A549 (cell line): ENCODE measurements at regions not wholly inside any gene's neighbourhood (a gene's known extent, or its start where the extent isn't known, plus 50 kb on each side); places are given as distances from the start of the nearest gene placed in this dataset.

Source experiments
- ATAC-seq, 2 experiments: fragments of 200-7000 bp in 1 of 2; fragments of >200 bp in 1 of 2; cut with Nextera tagmentation in 1 of 2; cut with Tn5 transposase in 1 of 2; 3 replicates each; pipeline versions ENCODE4 v1.8.0 to v1.9.1; 2018 to 2020; ENCODE audit warnings: mild to moderate bottlenecking in 1 of 2, moderate library complexity in 1 of 2
- CTCF ChIA-PET: fragments of 300-600 bp; sonication (Branson Sonifier 250); formaldehyde crosslinking; extraction: SDS; loops from one replicate; lab custom pipeline; 2021; ENCODE audit warnings: antibody characterized with exemption, inconsistent platforms; lab: Yijun Ruan, JAX
- POLR2A ChIA-PET: fragments of 350-600 bp; formaldehyde crosslinking; extraction: SDS; loops from one replicate; lab custom pipeline; 2021; ENCODE audit warnings: antibody characterized with exemption, inconsistent platforms; lab: Yijun Ruan, JAX
- DNase-seq, 2 experiments: peaks; one replicate each; pipeline versions ENCODE4 v3.0.0 to v3.0.0-alpha.2; 2011 to 2016; ENCODE audit warnings: low read depth in 1 of 2, low spot score in 1 of 2
- FAIRE-seq: peaks from 2 replicates; lab custom pipeline; 2011; peaks lifted over from hg19 to GRCh38; lab: Jason Lieb, UNC
- H3K27ac ChIP-seq, 2 experiments: fragments of >200 bp; sonication (Bioruptor Twin); formaldehyde crosslinking; 3 replicates each; pipeline ENCODE4 v1.5.1; 2016 to 2017
- H3K4me1 ChIP-seq: fragments of >200 bp; sonication (Bioruptor Twin); formaldehyde crosslinking; 3 replicates; pipeline ENCODE4 v1.6.1; 2016
- H3K4me2 ChIP-seq: fragments of >200 bp; sonication (Bioruptor Twin); formaldehyde crosslinking; 3 replicates; pipeline ENCODE4 v1.6.1; 2016
- H3K4me3 ChIP-seq: fragments of >200 bp; sonication (Bioruptor Twin); formaldehyde crosslinking; 3 replicates; pipeline ENCODE4 v1.5.1; 2016
- H3K9me3 ChIP-seq: fragments of >200 bp; sonication (Bioruptor Twin); formaldehyde crosslinking; 3 replicates; pipeline ENCODE4 v1.6.1; 2016
- BHLHE40 ChIP-seq: IDR thresholded peaks from 2 replicates; pipeline ENCODE4 v1.6.1; 2012; ENCODE audit warnings: low read depth, low read length, inconsistent platforms
- CBX2 ChIP-seq: fragments of 200-600 bp; sonication (generic); IDR thresholded peaks from 2 replicates; pipeline ENCODE4 v1.6.1; 2016; ENCODE audit warnings: low read depth, mild to moderate bottlenecking, borderline replicate concordance
- CHD2 ChIP-seq: fragments of 150-350 bp; IDR thresholded peaks from 2 replicates; pipeline ENCODE4 v1.6.1; 2014; ENCODE audit warnings: low read length; ENCODE audit not compliant: partially characterized antibody
- EP300 ChIP-seq, 2 experiments: fragments of >200 bp; sonication (Bioruptor Twin); formaldehyde crosslinking; IDR thresholded peaks; 2 replicates in 1 of 2; 3 replicates in 1 of 2; pipeline ENCODE4 v1.6.1; 2016 to 2017
- ESRRA ChIP-seq: fragments of 150-350 bp; IDR thresholded peaks from 2 replicates; pipeline ENCODE4 v1.6.1; 2014; ENCODE audit warnings: mild to moderate bottlenecking, low read length, borderline replicate concordance
- FOSL2 ChIP-seq, 2 experiments: fragments of 450-650 bp in 1 of 2; fragments of >200 bp in 1 of 2; sonication (Bioruptor Twin) in 1 of 2; formaldehyde crosslinking; IDR thresholded peaks; 2 replicates each; pipeline versions ENCODE4 v1.5.0 to v1.6.1; 2016 to 2020; ENCODE audit warnings: mild to moderate bottlenecking in 1 of 2, moderate library complexity in 1 of 2
- HEYL ChIP-seq: fragments of 250-450 bp; sonication (Bioruptor Pico); IDR thresholded peaks from 2 replicates; pipeline ENCODE4 v1.8.0; 2021; ENCODE audit warnings: mild to moderate bottlenecking, moderate library complexity
- HOXA7 ChIP-seq: fragments of 250-450 bp; sonication (Bioruptor Pico); IDR thresholded peaks from 2 replicates; pipeline ENCODE4 v1.5.0; 2020; ENCODE audit warnings: mild to moderate bottlenecking, moderate library complexity
- JUNB ChIP-seq: fragments of >200 bp; sonication (Bioruptor Twin); formaldehyde crosslinking; IDR thresholded peaks from 2 replicates; pipeline ENCODE4 v1.6.1; 2016
- KDM5A ChIP-seq: fragments of 200-600 bp; sonication (generic); IDR thresholded peaks from 2 replicates; pipeline ENCODE4 v1.6.1; 2016; ENCODE audit warnings: antibody characterized with exemption, mild to moderate bottlenecking
- MAZ ChIP-seq: fragments of 150-350 bp; IDR thresholded peaks from 2 replicates; pipeline ENCODE4 v1.6.1; 2014; ENCODE audit warnings: antibody characterized with exemption, low read depth, low read length, borderline replicate concordance
- NFE2L2 ChIP-seq: fragments of 150-350 bp; conservative IDR thresholded peaks from 2 replicates; pipeline ENCODE4 v1.6.1; 2014; ENCODE audit warnings: low read length
- NR3C1 ChIP-seq: fragments of >200 bp; sonication (Bioruptor Twin); formaldehyde crosslinking; IDR thresholded peaks from 3 replicates; pipeline ENCODE4 v1.6.1; 2017
- PHF8 ChIP-seq: fragments of 200-600 bp; sonication (generic); IDR thresholded peaks from 2 replicates; pipeline ENCODE4 v1.6.1; 2016; ENCODE audit warnings: low read depth, mild to moderate bottlenecking, antibody characterized with exemption, moderate library complexity, borderline replicate concordance
- POLR2AphosphoS2 ChIP-seq: conservative IDR thresholded peaks from 2 replicates; pipeline ENCODE4 v1.6.1; 2012; ENCODE audit warnings: low read length, improper control_type of control experiment, inconsistent platforms
- RAD21 ChIP-seq, 2 experiments: fragments of >200 bp in 1 of 2; sonication (Bioruptor Twin) in 1 of 2; formaldehyde crosslinking in 1 of 2; IDR thresholded peaks in 1 of 2; conservative IDR thresholded peaks in 1 of 2; 2 replicates in 1 of 2; 3 replicates in 1 of 2; pipeline ENCODE4 v1.6.1; 2012 to 2018; ENCODE audit warnings: inconsistent platforms in 1 of 2
- RCOR1 ChIP-seq: fragments of 150-350 bp; IDR thresholded peaks from 2 replicates; pipeline ENCODE4 v1.6.1; 2014; ENCODE audit warnings: antibody characterized with exemption, low read length, low read depth
- SMC3 ChIP-seq: fragments of >200 bp; sonication (Bioruptor Twin); formaldehyde crosslinking; IDR thresholded peaks from 3 replicates; pipeline ENCODE4 v1.6.1; 2018; ENCODE audit warnings: inconsistent platforms
- ZC3H11A ChIP-seq: fragments of 450-650 bp; IDR thresholded peaks from 2 replicates; pipeline ENCODE4 v1.6.1; 2014; ENCODE audit warnings: antibody characterized with exemption, mild to moderate bottlenecking
- ZSCAN20 ChIP-seq: fragments of 250-450 bp; sonication (Bioruptor Pico); IDR thresholded peaks from 2 replicates; pipeline ENCODE4 v1.8.0; 2022; ENCODE audit warnings: mild to moderate bottlenecking, moderate library complexity
- WGBS: methylation state at CpG from one replicate; pipeline ENCODE4 v1.1.6; 2017; ENCODE audit errors: missing lambda C conversion rate; 5-methylcytosine and 5-hydroxymethylcytosine counted together
- TF ChIP-seq, protein P1 (sequence below): IDR thresholded peaks from 2 replicates; pipeline ENCODE4 v1.6.1; 2012; ENCODE audit warnings: low read depth, borderline replicate concordance
- TF ChIP-seq, protein P2 (sequence below): fragments of >200 bp; sonication (Bioruptor Twin); formaldehyde crosslinking; IDR thresholded peaks from 3 replicates; pipeline ENCODE4 v1.5.1; 2016
- TF ChIP-seq, protein P3 (sequence below): IDR thresholded peaks from 2 replicates; pipeline ENCODE4 v1.6.1; 2012

DNA sequence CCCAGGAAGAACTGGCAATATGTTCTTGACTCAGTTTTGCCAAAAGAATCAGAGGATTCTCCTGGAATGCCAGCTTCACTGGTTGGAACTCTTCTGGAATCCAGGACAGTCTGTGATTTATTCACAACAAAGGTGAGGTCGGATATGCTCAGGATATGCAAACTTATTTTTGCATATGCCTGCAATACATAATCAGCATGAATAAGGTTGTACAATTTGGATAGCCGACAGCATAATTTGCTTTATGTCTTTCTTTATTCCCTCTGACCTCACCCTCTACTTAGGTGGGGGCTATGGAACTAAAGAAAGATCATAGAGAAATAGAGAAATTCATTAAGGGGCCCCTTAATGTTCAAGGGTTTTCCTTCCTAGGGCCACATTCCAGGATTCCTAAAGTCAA, 57.6 kb upstream of the AKR1E2 start:
- POLR2A ChIA-PET, result no interaction called here
- ATAC-seq, result no peak
- CTCF ChIA-PET, result interaction anchor here (0.8 to 12.9 kb wide), 5 partner anchors 8 to 1572 kb away, joined by 3 to 127 read pairs (median 4); no protein-coding TSS in a partner anchor
- no peak for DNase-seq
- Histone ChIP-seq H3K9me3 (no peaks in the 10 kb centered on the region), H3K27ac (peak overlapping the region; percentile 30 to 59; a peak in 4 of 6 replicates), H3K4me2 (no peak overlapping the region), H3K4me3 (no peak overlapping the region), H3K4me1 (peaks cover 43% of the 10 kb centered on the region)
- TF ChIP-seq HOXA7 (CRISPR knock-in tag), result no peak
- no peak for TF ChIP-seq ZSCAN20 (CRISPR knock-in tag)
- TF ChIP-seq HEYL (CRISPR knock-in tag), result no peak
- no peak for TF ChIP-seq BHLHE40
- WGBS, result 77% methylated on average over 2 of the region's 2 CpGs
- no peak for FAIRE-seq

DNA sequence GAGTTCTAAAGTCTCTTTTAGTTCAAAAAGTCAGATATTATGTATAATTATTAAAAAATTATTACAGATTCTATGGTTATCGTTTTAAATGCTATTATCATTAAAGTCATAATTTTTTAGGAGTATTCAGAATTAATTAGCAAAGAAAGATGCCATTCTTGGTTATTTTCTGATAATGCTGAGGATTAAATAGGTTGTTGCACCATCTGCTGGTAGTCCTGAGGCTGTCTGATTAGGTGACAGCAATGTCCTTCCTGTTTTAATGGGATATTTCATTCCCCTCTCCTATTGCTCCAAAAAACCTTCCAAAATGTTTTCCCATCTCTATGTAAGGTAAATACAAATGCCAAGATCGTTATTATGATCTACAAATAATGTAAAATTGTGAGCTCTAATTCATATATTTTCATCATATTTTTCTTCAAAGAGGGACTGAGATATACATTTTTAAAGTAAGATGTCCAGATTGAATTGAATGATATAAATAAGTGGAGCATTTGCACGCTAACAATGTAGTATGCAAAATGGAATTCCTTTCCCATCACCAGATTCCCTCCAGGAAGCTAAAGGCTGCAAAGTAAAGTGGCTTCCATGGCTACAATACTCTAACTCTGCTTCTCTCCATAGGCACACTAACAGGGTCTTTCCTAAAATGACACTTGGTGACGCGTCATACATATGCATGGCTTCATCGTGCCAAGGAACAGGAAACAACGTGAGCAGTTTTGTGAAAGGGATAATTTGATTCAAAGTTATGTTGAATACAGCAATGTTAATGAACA, 58.8 kb upstream of the AKR1E2 start:
- Histone ChIP-seq H3K4me3 (no peak overlapping the region), H3K9me3 (no peaks in the 10 kb centered on the region), H3K27ac (peak overlapping the region; percentile 59 to 72), H3K4me1 (peaks cover 43% of the 10 kb centered on the region)
- CTCF ChIA-PET, result interaction anchor here (0.6 to 12.9 kb wide), 45 partner anchors 8 to 1584 kb away, joined by 3 to 127 read pairs (median 3); partner anchors contain the start of gene KLF6
- POLR2A ChIA-PET, result interaction anchor here (0.6 kb wide), 1 partner anchor 41 kb away, joined by 3 read pairs; no protein-coding TSS in a partner anchor
- TF ChIP-seq ZC3H11A (no peak), EP300 (IDR thresholded peaks at IDR 0.05) (no peak), ESRRA (no peak), CHD2 (no peak), RCOR1 (no peak), KDM5A (no peak), FOSL2 (IDR thresholded peaks at IDR 0.05) (no peak), FOSL2 (CRISPR knock-in tag; IDR thresholded peaks at IDR 0.05) (no peak), ZSCAN20 (CRISPR knock-in tag) (no peak), CBX2 (no peak), PHF8 (no peak), POLR2AphosphoS2 (no peak), MAZ (no peak), NFE2L2 (no peak), NR3C1 (no peak), RAD21 (conservative IDR thresholded peaks at IDR 0.05 in 1 of 2, IDR thresholded peaks at IDR 0.05 in 1 of 2) (peak; percentile 97), JUNB (no peak), SMC3 (peak; percentile 98)
- TF ChIP-seq, protein P1, sequence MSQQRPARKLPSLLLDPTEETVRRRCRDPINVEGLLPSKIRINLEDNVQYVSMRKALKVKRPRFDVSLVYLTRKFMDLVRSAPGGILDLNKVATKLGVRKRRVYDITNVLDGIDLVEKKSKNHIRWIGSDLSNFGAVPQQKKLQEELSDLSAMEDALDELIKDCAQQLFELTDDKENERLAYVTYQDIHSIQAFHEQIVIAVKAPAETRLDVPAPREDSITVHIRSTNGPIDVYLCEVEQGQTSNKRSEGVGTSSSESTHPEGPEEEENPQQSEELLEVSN, result no peak
- TF ChIP-seq, protein P2, sequence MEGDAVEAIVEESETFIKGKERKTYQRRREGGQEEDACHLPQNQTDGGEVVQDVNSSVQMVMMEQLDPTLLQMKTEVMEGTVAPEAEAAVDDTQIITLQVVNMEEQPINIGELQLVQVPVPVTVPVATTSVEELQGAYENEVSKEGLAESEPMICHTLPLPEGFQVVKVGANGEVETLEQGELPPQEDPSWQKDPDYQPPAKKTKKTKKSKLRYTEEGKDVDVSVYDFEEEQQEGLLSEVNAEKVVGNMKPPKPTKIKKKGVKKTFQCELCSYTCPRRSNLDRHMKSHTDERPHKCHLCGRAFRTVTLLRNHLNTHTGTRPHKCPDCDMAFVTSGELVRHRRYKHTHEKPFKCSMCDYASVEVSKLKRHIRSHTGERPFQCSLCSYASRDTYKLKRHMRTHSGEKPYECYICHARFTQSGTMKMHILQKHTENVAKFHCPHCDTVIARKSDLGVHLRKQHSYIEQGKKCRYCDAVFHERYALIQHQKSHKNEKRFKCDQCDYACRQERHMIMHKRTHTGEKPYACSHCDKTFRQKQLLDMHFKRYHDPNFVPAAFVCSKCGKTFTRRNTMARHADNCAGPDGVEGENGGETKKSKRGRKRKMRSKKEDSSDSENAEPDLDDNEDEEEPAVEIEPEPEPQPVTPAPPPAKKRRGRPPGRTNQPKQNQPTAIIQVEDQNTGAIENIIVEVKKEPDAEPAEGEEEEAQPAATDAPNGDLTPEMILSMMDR, result peak; percentile 93
- TF ChIP-seq, protein P3, sequence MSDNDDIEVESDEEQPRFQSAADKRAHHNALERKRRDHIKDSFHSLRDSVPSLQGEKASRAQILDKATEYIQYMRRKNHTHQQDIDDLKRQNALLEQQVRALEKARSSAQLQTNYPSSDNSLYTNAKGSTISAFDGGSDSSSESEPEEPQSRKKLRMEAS, result no peak
- TF ChIP-seq, all 56 proteins: peak for 3
- peak in 1 of 2 experiments; percentile 66; a peak in 3 of 6 replicates for ATAC-seq
- peak; percentile 13 to 57 for DNase-seq
- FAIRE-seq, result peak; percentile 98
- H3K4me2 ChIP-seq, result no peak overlapping the region
- 49% methylated on average over 7 of the region's 7 CpGs for WGBS
